Endodermal cell (in vitro differentiated cells): ENCODE measurements at regions not wholly inside any gene's neighbourhood (a gene's known extent, or its start where the extent isn't known, plus 50 kb on each side); places are given as distances from the start of the nearest gene placed in this dataset.
A peak's percentile ranks its signal among the peaks of the same experiment; 100 is the strongest.

Source experiments
- DNase-seq: peaks from one replicate; pipeline ENCODE4 v3.0.0-alpha.2; 2017
- H3K27ac ChIP-seq: 2 replicates; pipeline ENCODE4 v1.5.1; 2013; ENCODE audit warnings: mild to moderate bottlenecking, low read depth, low read length, moderate library complexity
- H3K27me3 ChIP-seq: 2 replicates; pipeline ENCODE4 v1.6.1; 2013; ENCODE audit warnings: mild to moderate bottlenecking, low read length, moderate library complexity; ENCODE audit not compliant: insufficient read depth, control insufficient read depth, poor library complexity, severe bottlenecking
- H3K36me3 ChIP-seq: 2 replicates; pipeline ENCODE4 v1.7.0; 2013; ENCODE audit warnings: mild to moderate bottlenecking, low read length, moderate library complexity; ENCODE audit not compliant: control insufficient read depth, insufficient read depth
- H3K4me1 ChIP-seq: one replicate; pipeline ENCODE4 v1.7.0; 2013; ENCODE audit warnings: low read length; ENCODE audit not compliant: control insufficient read depth, insufficient read depth
- H3K4me3 ChIP-seq: 2 replicates; pipeline ENCODE4 v1.5.1; 2013; ENCODE audit warnings: mild to moderate bottlenecking, low read length, moderate library complexity
- H3K9ac ChIP-seq: 2 replicates; pipeline ENCODE4 v1.6.1; 2013; ENCODE audit warnings: mild to moderate bottlenecking, low read length, moderate library complexity; ENCODE audit not compliant: poor library complexity, severe bottlenecking; ENCODE audit errors: extremely low read depth
- H3K9me3 ChIP-seq: 2 replicates; pipeline ENCODE4 v1.6.1; 2013; ENCODE audit warnings: mild to moderate bottlenecking, low read length, moderate library complexity; ENCODE audit not compliant: control insufficient read depth
- H3K27ac Mint-ChIP-seq: 2 replicates; pipeline ENCODE4 v1.8.0; 2020; ENCODE audit warnings: mixed read lengths
- H3K27me3 Mint-ChIP-seq: 2 replicates; pipeline ENCODE4 v1.8.0; 2021; ENCODE audit warnings: mild to moderate bottlenecking, mixed read lengths; ENCODE audit not compliant: insufficient read depth
- H3K36me3 Mint-ChIP-seq: 2 replicates; pipeline ENCODE4 v1.8.0; 2020; ENCODE audit warnings: low read depth, mixed read lengths
- H3K4me1 Mint-ChIP-seq: 2 replicates; pipeline ENCODE4 v1.8.0; 2020; ENCODE audit warnings: mixed read lengths
- H3K4me3 Mint-ChIP-seq: 2 replicates; pipeline ENCODE4 v1.8.0; 2020; ENCODE audit warnings: mild to moderate bottlenecking, moderate library complexity, mixed read lengths
- H3K9me3 Mint-ChIP-seq: 2 replicates; pipeline ENCODE4 v1.8.0; 2020; ENCODE audit warnings: mild to moderate bottlenecking, mixed read lengths
- WGBS, 2 experiments: methylation state at CpG; one replicate each; pipeline versions ENCODE4 v1.1.5 to v1.1.7; 2013; ENCODE audit warnings: missing lambda C conversion rate in 2 of 2, mixed read lengths in 1 of 2; ENCODE audit not compliant: insufficient coverage in 1 of 2, insufficient read length in 1 of 2; 5-methylcytosine and 5-hydroxymethylcytosine counted together
- TF ChIP-seq, protein P1 (sequence below): fragments of 200-600 bp; sonication (generic); conservative IDR thresholded peaks from 2 replicates; pipeline ENCODE4 v1.5.0; 2021; ENCODE audit warnings: antibody characterized with exemption, mild to moderate bottlenecking

DNA sequence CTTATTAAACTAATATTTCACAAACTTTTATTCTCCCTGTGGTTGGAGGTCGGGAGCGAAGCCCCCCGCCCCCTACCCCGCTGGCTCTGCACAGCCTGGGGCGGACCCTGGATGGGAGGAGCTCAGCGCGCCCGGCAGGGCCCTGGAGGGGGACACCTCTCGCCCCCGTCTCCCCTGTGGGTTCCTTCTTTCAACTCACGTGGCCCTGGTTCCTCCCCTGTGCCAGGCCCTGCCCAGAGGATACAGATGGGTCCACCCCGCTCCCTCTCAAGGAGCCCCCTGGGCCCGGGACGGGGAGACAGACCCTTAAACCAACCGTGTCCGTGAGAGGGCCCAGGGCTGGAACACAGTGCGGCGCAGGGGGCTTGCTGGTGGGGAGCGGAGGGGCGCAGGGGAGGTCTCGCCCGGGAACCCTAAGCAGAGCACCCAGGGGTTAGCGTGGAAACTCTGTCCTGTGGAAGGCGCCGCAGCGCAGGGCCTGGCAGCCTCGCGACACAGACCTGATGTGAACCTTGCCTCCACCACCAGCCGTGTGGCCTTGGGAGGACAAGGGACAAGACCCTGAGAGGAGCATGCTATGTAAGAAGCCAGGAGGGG lies 103.7 kb upstream of the MVB12B start:
- Histone ChIP-seq H3K9ac (no peak overlapping the region), H3K4me1 (no peaks in the 10 kb centered on the region), H3K4me3 (no peak overlapping the region), H3K9me3 (peaks cover 14% of the 10 kb centered on the region), H3K27ac (no peak overlapping the region), H3K27me3 (no peaks in the 10 kb centered on the region), H3K36me3 (no peaks in the 10 kb centered on the region)
- Mint-ChIP-seq H3K4me1 (no peaks in the 10 kb centered on the region), H3K9me3 (peaks cover 20% of the 10 kb centered on the region), H3K27me3 (peaks cover 17% of the 10 kb centered on the region), H3K36me3 (no peaks in the 10 kb centered on the region), H3K4me3 (no peak overlapping the region), H3K27ac (no peak overlapping the region)
- TF ChIP-seq, protein P1, sequence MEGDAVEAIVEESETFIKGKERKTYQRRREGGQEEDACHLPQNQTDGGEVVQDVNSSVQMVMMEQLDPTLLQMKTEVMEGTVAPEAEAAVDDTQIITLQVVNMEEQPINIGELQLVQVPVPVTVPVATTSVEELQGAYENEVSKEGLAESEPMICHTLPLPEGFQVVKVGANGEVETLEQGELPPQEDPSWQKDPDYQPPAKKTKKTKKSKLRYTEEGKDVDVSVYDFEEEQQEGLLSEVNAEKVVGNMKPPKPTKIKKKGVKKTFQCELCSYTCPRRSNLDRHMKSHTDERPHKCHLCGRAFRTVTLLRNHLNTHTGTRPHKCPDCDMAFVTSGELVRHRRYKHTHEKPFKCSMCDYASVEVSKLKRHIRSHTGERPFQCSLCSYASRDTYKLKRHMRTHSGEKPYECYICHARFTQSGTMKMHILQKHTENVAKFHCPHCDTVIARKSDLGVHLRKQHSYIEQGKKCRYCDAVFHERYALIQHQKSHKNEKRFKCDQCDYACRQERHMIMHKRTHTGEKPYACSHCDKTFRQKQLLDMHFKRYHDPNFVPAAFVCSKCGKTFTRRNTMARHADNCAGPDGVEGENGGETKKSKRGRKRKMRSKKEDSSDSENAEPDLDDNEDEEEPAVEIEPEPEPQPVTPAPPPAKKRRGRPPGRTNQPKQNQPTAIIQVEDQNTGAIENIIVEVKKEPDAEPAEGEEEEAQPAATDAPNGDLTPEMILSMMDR = no peak
- 81 to 98% methylated on average over 17 to 29 of the region's 29 CpGs for WGBS, 2 experiments
- peak; percentile 41 for DNase-seq

DNA sequence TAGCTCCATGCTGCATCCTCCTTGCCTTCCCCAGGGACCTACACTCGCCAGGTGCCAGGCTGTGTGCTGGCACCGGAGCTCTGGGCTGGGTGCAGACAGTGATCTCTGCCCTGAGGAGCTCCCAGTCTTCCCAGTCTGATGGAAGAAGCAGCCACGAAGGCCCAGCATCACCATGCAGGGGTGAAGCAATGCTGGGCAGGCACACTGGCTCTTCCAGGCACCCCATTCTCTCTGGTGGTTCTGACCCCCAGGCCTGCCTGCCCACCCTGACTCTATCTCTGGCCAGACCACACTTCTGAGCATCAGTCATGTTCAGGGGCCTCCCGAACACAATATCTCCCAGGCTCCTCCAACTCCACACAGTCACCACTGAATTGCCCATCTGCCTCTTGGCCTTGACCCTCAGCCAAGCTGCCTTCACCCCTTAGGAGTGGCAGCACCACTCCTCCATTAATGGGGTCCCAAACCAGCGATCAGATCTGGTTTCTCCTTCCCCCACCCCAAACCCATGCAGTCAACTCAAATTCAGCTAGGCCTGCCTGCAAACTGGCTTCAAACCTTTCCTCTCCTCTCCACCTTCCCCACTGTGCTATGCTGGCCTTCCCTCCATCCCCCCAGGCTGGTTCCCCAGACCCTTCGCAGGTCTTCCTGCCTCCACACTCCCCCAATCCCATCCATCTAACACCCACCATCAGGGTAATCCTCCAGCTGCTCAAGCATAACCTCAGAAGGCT lies 102.7 kb upstream of the MVB12B start:
- H3K4me1 Mint-ChIP-seq = no peaks in the 10 kb centered on the region
- H3K4me3 ChIP-seq = no peak overlapping the region
- H3K4me1 ChIP-seq = no peaks in the 10 kb centered on the region
- peaks cover 23% of the 10 kb centered on the region for H3K27me3 Mint-ChIP-seq
- H3K27ac ChIP-seq = no peak overlapping the region
- H3K4me3 Mint-ChIP-seq = no peak overlapping the region
- no peak for DNase-seq
- H3K9me3 ChIP-seq = peaks cover 14% of the 10 kb centered on the region
- H3K36me3 ChIP-seq = no peaks in the 10 kb centered on the region
- WGBS, 2 experiments = 88 to 94% methylated on average over 3 to 6 of the region's 6 CpGs
- no peak overlapping the region for H3K9ac ChIP-seq
- H3K36me3 Mint-ChIP-seq = no peaks in the 10 kb centered on the region
- H3K27ac Mint-ChIP-seq = no peak overlapping the region
- TF ChIP-seq, protein P1 = no peak
- peaks cover 20% of the 10 kb centered on the region for H3K9me3 Mint-ChIP-seq
- H3K27me3 ChIP-seq = no peaks in the 10 kb centered on the region

DNA sequence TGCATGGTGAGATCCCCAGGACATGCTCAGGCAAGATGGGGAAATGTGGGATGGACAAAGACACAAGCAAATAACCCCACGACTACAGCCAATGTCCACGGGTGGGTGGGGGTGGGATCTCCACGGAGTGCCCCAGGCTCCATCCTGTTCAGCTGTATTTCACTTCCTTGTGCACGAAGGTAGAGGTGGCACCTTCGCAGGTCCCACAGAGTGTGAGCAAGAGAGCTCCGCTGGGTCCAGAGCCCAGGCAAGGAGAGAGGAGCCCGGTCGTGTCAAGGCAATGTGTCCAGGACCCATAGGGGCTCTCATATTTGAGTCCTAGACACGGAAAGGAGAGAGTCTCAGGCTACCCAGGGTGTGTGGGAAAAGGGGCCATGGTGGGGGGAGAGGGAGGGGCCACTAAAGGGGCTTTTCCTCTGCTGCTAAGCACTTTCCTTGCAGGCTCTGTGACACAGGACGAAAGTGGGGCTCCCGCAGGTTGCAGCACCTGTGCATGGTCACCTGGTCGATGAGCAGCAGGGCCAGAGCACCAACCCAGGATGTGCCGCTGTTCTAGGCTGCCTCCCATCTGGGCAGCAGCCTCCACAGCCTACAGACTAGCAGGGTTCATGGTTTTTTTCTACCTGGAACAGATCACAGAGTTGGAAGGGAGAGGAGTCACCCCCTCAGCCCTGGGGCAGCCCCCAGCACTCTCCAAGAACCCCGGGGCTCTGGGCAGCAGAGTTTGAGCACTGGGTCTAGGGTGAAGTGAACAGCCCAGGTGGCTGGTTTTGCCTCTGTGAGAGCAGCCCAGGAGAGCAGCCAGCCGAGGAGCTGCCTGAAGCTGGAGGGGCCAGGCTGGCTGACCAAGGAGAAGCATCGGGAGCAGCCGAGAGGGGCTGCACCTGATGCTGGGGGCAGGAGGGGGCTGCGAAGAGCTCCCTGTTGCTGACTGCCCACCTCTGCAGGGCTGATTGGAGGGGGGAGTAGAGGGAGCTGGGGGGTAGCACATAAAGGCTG lies 100.7 kb upstream of the MVB12B start:
- H3K4me3 ChIP-seq = no peak overlapping the region
- WGBS, 2 experiments = 87 to 90% methylated on average over 12 to 18 of the region's 18 CpGs
- peak; percentile 31 for DNase-seq
- Mint-ChIP-seq H3K9me3 (peaks cover 9% of the 10 kb centered on the region), H3K4me1 (no peaks in the 10 kb centered on the region), H3K36me3 (no peaks in the 10 kb centered on the region), H3K27ac (no peak overlapping the region), H3K4me3 (no peak overlapping the region), H3K27me3 (peaks cover 24% of the 10 kb centered on the region)
- TF ChIP-seq, protein P1 = no peak
- peaks cover 11% of the 10 kb centered on the region for H3K9me3 ChIP-seq
- no peak overlapping the region for H3K27ac ChIP-seq
- no peaks in the 10 kb centered on the region for H3K27me3 ChIP-seq
- H3K9ac ChIP-seq = no peak overlapping the region
- H3K36me3 ChIP-seq = no peaks in the 10 kb centered on the region
- no peaks in the 10 kb centered on the region for H3K4me1 ChIP-seq
